HG02943 (cell line): ENCODE measurements at regions not wholly inside any gene's neighbourhood (a gene's known extent, or its start where the extent isn't known, plus 50 kb on each side); places are given as distances from the start of the nearest gene placed in this dataset.

Experiments used
- ATAC-seq: cut with Tn5 transposase; IDR thresholded peaks from one replicate; pipeline ENCODE4 v1.9.1; 2021; ENCODE audit warnings: mild to moderate bottlenecking, low read depth, moderate library complexity; ENCODE audit not compliant: unreplicated experiment

DNA sequence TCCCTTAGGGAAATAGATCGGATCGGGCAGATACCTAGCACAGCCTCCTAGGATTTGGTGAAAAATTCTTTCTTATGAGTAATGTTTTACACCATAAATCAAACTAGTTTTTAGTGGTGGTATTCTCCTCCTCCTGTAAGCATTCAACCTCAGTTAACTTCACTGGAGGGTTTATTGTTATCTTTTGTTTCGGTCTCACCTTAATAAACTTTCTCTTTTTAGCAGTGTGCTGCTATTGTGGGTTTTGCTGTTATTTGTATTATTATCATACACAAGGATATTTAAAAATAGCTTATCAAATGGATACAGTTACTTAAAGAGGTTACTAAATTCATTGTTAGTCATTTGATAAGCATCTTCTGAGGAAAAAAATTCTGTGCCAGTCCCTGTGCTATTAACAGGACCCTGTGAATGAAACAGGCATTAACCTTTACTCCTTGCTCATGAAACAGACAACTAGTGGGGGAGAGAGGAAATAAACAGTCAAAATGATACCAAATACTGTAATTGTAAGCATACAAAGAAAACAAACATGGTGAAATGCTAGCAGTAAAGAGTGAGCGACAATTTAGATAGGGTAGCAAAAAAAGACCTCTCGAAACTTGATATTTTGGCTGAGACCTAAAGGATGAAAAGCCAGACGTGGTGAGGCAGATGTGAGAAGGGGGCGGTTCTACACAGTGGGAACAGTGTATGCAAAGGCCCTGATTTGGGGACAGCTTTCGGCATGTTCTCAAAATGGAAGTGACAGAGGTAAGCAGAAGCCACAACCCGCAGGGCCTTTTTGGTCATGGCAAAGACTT, 178.7 kb upstream of the SOX5 start:
- peak; percentile 79 for ATAC-seq

DNA sequence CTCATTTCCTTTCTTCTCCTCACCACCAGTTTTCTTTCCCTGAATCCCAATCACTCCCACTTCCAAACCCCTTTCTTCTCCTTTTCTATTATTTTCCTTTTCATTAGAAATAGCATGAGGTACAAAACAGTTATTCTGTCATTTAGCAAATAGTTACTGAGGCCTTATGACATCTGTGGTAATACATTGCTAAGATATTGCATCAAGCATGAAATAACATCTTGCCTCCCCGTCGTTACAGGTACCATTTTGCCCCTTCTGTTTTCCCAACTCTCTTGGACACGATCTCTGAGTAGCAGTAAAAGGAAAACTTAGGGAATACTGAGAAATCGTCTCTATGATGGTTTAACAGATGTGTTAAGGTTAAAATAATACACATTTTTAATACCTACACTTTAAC, 175.8 kb upstream of the SOX5 start:
- ATAC-seq = no peak

DNA sequence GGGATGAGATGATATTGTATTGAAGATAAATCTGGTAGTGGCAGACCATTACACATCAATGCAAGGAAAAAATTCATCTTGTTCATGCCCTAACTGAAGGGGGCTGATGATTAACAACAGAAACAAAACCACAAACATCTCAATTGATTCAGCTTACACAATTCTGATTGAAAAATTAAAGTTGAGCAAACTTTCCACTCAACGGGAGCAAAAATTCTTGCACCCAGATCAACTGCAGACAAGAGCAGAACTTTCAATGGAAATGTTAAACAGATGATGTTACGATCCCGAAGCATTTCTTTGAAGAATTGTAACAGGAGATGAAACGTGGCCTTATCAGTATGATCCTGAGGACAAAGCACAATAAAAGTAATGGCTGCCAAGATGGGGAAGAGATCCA, 172.4 kb upstream of the SOX5 start:
- no peak for ATAC-seq

DNA sequence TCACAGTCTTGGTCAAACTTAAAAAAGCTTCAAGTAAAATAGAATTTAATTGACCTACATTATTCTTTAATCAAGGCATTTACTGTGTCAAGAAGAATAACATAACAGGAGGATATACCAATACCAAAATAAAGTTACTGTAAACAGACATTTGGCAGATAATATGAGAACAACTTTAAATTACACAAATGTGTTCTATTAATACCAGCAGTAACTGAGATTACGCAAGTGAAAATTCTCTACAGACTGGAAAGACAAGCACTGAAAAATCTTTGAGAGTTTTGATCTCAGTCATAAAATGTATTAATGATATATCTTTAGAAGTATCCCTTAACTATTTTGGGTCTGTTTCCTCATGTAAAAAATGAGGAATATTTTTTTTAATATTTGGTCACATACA, 169.2 kb upstream of the SOX5 start:
- ATAC-seq = no peak

DNA sequence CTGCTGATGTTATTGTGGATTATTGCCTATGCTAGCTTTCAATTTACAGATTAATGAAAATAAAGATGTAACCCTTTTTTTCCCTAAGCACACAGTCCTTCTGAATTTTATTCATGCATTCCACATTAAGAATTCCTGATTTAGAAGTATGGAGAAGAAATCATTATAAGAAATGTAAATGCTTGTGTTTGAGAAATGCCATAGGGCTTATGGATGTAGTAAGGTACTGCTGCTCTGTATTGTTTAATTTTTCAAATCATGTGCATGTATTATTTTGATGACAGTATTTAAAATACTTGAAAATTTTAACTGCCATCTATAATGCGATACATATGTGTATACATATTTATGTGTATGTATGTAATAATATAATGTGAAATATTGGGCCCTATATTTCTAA, 167.1 kb upstream of the SOX5 start:
- no peak for ATAC-seq

DNA sequence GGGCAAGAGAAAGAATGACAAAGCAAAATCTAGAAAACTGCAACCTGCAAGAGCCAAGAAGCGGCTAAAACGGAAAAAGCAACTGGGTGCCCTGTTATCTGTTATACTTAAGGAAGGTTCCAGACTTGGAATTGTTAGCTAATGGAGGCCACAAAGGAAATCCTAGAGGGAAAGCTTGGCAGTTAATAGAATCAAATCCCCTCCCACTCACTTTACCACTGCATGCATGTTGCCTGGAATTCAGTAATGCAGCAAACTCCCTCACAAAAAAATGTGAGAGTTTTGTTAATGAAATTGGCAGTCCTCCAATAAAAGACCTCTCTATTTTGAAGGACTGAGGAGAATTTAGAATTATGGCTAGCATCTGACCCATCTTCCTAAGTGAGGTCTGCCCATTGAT, 164.2 kb upstream of the SOX5 start:
- no peak for ATAC-seq

DNA sequence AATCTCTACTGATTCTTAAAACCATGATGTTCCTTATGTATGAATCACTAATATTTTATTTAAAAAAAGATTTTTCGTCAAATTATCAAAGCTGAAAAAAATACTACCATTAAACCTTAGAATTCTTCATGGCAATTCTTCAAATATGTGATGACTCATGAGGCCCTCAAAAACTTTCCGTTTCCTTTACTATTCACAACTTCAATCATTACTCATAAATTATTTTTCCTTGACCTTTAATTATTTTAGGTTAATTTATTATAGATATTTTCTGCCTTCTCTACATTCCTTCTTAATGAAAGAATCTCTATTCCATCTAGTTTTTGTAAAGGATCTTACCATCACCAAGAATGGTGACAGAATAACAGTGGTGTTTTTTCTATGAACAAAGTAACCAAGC, 162.1 kb upstream of the SOX5 start:
- no peak for ATAC-seq

DNA sequence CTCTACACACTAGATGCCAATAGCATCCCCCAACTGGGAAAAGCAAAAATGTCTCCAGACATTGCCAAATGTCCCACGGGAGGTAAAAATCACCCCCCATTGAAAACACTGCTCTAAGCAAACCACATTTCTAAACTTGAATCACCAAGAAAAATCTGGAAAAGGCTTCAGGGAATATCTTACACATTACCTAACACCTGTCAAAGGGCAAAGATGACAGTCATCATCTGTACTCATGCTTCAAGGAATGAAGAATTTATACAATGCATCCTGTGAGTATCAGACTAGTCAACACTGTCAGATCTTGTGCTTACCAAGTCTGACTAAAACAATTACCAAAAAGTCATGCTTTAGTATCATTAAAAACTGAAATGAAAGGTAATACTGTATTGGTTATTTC, 161.6 kb upstream of the SOX5 start:
- ATAC-seq = no peak

DNA sequence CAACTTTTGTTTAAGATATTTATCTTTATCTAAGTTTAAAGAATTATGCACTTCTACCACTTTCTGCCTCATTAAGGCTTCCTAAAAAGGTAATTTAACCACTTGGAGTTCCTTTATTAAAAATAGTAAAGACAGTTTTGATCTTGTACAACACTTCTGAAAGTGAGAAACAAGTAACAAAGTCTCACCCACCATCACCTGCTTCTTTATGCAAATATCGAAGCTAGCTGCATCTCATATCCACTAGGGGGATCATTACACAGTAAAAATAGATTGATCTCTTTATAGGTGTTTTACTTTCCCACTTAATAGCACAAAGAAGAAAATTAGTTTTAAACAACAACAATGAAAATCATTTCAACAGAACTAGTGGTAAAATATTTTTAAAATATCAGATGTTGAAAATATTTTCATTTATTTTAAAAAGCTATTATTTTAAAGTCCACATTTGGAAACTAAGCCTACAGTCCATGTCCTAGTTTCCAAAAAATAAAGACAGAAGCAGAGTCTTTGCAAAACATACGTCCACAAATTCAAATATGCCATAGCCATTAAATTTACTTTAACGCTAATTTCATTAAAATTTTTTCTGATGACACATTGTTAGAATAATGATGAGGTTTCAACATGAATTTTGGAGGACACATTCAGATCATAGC, 160.0 kb upstream of the SOX5 start:
- ATAC-seq = peak; percentile 79

DNA sequence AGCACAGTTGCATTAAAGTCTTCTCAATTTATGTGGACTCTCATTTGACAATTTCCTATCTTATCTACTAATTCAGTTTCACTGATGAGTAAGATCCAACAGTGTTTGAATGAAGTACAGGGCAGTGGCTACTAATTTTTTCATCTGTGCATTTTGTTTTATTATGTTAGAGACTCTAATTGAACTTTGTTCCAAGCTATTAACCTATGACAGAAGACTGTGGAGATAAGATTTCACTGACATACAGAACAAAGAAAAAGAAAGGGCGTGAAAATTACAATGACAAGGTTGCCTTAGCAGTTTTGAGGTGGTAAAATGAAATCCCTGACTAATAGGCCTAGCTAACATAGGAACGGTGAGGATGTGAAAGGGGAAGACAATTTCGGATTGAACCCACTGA, 153.2 kb upstream of the SOX5 start:
- no peak for ATAC-seq

DNA sequence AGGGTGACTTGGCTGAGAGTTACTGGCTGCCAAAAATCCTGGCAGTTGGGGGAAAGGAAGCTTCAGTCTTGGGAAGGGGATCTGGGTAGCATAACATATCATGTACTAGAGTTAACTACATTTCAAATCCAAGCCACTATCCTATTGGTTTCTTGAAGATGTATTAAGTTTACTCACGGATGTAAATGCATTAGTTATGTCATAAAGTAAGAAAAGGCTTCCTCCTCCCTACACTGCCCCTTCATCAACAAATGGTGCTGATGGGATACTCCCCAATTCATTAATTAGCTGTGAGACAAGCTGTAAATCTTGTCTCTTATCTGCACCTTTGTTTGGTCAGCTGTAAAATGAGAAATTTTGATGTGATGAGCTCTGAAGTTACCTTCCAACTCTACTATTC, 150.1 kb upstream of the SOX5 start:
- no peak for ATAC-seq

DNA sequence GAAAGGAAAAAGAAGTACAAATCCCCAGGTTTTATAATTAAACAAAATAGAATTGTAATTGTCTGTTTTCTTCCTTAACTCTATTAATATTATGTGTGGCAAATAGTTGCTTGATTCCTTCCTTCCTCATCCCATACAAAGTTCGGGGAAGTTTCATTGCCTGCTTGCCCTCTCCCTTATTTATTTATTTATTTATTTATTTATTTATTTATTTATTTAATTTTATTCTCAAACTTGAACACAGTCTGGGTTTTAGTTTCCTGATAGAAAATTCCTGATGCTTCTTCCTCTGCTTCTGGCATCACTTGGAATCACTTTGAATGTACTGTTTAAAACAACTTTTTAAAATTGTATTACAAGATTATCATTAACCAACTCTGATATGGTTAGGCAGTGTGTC, 145.8 kb upstream of the SOX5 start:
- no peak for ATAC-seq

DNA sequence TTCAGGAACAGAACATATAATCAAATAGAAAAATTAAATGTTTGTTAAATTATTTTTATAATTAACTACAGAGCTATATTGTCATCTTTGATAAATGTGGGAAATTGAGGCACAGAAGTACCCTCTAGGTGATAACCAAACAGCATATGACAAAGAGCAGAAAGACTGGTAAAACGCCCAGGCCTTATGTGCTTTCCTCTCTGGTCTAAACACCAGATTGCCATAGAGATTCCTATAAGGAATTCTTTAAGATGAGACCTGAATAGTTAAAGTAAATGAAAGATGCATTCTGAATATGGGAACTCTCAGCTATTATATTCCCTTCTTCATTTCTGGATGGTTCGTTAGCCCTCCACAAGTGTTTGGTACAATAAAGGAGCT, 140.0 kb upstream of the SOX5 start:
- no peak for ATAC-seq

DNA sequence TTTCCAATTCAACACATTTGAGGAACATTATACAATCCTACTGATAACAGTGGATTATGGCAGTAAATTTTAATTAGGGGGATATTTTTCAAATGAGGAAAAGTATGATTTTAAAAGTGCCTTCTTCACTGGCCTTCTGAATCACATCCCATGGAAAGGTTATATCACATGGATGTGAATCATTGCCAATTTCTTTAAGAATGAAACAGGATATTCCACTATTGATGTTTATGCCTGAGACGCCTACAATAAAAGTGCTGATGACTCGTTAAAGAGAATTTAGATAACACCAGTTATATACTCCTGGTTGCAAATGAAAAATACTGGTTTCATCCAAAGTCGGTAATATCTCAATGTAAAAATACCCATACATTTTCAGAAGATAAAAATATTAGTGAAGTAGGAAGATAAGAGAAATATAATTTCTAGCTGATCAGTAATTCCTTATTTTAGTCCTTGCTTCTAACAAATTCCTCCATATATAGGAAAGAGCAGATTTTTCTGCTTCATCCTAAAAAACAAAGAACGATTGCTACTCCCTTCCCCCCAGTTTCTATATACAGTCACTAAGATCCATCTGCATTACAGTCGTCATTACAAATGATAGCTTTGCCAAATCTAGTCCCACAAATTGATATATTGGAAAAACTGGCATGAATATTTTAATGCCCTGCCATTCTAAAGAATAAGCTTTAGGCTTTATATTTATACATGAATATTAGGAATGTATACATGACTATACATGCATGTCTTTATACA, 139.5 kb upstream of the SOX5 start:
- ATAC-seq = no peak

DNA sequence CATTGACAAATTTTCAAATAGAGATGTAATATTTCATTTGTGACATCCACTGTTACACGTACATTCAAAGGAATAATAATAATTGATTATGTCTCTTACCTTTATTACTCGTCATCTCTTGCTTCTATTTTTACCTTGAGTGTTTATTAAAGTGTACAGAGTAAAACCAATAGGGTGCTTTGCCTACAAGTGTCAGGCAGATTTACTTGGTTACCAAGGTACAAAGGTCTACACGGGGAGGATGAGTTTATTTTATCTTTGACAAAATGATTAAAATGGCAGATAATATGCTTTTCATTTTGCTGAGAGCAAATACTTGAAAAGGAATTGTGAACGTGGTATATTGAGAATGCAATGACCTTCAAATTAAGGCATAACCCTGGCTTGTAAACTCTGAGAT, 137.8 kb upstream of the SOX5 start:
- no peak for ATAC-seq

DNA sequence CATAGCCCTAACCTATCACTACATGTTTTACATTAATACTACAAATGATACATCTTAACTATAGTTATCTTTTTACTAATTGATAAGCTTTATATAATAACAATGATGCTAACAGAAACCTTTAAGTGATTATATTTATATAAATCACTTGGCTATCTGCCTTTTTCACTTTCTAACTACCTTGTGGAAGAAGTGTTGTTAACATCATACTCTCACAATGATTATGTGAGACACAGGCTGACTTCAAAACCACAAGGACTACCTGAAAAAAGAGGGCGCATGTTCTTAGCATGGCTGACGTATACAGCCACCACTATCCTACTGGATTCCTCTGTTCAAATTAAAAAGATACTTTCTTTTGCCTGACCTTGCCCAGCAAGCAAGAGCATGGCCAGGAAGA, 135.3 kb upstream of the SOX5 start:
- no peak for ATAC-seq

DNA sequence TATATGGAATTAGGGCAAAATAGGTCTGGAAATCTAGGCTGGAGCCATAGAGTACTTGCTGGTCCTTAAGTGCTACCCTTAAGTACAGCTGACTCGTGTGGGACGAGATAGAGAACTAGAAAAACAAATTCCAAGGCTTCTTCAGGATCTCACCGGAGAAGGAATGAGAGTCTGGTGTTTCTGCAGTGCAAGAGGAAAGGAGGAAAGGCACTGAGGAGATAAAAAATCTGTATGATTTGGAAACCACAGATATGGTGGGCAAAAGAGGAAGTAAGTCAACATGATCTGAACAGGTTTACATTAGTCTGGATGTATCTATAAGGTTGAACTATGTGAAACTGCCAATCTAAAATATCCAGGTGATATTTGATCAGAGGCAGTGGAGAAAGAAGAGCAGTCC, 134.4 kb upstream of the SOX5 start:
- no peak for ATAC-seq

DNA sequence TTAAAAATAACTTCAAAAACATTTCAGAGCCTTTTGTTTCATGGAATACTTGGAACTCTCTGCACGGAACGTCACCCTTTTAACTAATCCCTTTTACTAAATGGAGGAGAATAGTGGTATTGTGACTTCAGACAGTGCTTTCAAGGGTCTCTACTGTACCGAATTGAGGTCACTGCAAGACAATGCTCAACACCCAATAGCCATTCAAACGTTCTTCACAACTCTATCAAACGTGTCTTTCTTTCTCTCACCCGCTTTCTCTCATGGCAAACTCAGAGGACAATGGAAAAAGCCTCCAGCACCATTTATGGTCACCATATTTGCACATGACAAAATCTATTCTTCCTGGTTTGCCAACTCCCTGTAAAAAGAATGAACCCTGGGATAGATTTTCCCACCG, 132.1 kb upstream of the SOX5 start:
- ATAC-seq = no peak

DNA sequence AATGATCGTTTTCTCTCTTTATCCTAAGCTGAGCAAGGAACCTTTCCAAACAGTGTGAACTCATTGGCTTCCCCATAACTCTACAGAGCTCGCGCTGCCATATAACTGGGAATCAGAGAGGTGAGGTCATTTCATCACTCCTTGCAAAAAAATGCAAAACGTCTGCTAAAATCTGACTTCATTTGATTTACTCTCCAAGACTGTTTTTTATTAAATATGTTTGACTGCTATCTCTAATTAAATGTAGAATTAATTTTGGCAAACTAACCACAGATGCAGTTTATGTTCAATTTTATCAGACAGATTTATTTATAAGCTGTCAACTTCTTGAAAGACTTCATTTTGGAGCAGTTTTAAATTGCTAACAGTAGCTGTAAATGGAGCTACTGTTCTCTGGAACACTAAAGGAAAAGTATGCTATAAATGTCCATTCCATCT, 131.6 kb upstream of the SOX5 start:
- no peak for ATAC-seq

DNA sequence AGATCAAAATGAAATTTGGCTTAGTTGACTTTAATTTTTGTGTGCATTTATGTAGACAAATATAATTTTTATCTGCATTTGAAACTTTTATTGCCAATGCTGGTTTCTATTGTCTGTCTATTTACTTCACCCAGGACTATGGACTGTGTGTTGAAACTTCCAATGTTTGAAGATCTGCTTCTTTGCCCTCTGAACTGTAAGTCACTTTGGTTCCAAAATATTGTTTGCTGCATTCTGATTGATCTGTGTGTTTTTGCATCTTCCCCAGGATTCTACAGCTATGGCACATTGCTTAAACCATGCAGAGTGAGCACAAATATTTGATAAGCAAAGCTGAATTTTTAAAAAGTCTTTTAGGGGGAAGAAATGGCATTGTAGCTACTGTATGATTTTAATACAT, 131.0 kb upstream of the SOX5 start:
- ATAC-seq = no peak

DNA sequence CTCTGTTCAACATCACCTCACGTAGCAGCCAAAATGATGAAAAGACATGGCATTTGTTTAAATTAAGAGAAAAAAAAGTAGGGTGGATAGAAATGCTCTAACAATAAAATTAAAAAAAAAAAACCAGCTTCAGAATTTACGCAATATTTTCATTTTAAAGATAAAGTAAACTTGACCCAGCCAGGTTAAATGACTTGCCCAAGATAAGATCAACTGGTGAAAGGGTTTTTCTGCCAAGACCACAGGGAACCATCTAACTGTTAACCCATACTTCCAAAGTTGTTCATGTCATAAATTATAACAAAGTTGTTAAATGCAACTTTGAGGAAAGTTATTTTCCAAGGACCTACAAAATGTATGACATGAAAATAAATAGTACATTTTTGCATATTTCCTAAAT, 129.6 kb upstream of the SOX5 start:
- no peak for ATAC-seq

DNA sequence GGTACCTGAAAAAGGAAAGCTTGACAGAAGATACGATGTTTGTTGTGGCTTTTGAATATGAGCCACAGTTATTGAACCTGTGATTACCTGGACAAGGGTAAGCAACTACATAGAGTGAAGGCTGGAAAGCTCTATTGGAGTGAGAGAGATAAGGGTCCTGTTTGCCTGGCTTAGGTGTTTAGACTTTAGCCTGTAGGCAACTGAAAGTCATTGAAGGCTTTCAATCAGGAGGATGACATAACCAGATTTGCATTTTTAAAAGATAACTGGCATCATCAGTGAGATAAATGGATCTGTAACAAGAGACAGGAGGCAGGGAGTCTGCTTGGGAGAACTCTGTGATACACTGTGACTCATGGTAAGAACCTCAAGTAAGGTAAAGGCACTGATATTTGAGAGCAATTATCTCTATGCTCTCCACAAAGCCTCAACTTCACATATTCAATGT, 128.9 kb upstream of the SOX5 start:
- ATAC-seq = no peak
